Hematopoietic multipotent progenitor cell (in vitro differentiated cells): ENCODE measurements at regions not wholly inside any gene's neighbourhood (a gene's known extent, or its start where the extent isn't known, plus 50 kb on each side); places are given as distances from the start of the nearest gene placed in this dataset.

ENCODE experiments used
- DNase-seq, 3 donors: peaks; one replicate each; pipeline ENCODE4 v3.0.0-alpha.2; 2011 to 2015; ENCODE audit warnings: low read depth in 2 of 3, low spot score in 2 of 3

DNA sequence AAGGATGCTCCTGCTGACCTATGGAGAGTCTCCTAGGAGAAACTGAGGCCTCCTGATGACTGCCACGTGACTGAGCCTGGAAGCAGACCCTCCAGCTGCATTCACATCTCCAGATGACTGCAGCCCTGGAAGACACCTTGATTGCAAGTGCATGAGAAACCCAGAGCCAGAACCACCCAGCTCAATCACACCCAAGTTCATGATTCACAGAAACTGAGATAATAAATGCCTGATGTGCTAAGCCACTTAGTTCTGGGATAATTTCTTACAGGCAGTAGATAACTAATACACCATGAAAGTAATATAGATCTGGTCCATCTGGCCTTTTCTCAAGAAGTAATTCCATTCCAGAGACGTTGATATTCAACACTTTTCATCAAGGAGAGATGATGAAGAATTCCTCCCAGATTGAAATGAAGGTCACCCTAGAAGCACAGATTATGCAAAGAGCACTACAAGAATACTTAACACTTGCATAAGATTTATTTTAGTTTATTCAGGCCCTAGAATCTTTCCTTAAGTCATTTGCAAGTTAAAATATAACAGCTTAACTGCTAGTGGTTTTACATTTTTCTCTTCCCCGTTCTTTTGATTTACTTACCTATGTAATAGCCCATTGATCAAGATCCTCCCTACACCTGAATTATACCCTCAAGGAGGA lies 208.2 kb upstream of the INHBA start:
- DNase-seq: no peak

DNA sequence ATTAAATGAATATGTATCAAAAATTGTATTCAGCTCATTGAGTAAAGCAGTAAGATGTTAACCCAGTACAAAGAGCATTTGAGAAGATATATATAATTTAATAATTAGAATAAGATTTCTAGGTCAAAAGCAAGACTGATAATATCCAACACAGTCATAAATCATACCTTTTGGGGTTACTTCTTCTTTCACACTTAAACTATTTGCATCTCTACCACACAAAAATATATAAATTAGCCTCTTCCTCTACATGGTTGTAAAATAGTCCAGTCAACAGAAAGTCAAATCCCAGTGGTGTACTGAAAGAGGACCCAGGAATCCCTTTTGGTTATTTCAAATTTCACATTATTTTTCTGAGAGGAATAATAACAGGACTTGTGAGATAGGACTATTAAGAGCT lies 204.6 kb upstream of the INHBA start:
- no peak for DNase-seq

DNA sequence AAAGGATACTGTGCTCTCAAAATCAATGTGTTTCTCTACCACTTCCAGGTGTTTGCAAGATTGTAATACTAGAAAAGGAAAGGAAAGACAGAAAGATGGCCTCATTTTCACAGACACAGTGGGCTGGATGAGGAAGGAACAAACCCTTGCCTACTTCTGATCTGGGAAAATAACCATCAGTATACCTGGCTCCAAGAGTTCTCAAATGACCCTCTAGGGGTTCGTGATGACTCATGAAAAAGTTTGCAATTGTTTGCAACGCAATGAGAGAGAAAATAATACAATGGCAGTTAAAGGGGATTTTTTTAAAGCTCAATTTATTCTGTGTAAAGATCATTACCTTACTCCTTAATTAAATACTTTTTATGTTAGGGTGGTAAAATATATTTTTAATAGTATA lies 197.6 kb upstream of the INHBA start:
- DNase-seq: no peak

DNA sequence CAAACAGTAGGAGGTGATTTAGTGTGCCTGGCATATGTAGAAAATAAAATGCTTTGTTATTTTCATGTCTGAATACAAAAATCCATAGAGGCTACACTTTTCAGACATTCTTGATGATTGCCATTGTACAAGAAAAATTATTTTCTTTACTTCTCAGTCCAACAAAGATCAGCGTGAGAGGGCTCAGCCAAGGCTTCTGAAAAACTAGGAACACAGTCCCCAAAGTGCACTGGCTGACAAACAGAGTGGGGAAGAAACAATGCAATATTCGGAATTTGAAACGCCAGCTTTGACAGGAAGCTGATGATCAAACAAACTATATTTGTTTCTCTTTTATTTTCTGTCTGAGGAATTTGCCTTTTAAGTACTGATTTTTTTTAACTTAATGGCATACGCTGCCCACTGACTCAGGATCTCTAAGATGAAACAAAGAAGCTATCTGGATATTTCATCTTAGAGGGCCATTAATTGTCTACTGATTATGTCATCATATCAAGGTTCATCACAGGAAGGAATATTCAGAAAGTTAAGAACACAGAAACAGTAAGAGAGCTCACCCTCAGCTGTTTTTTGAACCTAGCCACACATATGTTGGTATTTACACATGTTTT lies 197.0 kb upstream of the INHBA start:
- DNase-seq: no peak

DNA sequence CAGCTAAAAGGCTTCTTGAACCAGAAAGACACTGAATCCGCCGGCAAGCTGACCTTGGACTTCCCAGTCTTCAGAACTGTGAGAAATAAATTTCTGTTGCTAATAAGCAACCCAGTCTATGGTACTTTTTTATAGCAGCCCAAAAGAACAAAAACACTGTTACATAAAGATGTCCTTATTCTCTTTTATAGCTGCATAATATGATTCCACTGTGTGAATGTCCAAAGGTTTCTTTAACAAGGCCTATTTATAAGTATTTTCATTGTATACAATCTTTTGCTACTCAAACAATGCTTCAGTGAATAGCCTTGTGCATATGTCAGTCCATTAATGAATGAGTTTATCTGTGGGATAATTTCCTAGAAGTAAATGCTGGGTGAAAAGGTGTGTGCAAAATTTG lies 190.8 kb upstream of the INHBA start:
- DNase-seq: no peak

DNA sequence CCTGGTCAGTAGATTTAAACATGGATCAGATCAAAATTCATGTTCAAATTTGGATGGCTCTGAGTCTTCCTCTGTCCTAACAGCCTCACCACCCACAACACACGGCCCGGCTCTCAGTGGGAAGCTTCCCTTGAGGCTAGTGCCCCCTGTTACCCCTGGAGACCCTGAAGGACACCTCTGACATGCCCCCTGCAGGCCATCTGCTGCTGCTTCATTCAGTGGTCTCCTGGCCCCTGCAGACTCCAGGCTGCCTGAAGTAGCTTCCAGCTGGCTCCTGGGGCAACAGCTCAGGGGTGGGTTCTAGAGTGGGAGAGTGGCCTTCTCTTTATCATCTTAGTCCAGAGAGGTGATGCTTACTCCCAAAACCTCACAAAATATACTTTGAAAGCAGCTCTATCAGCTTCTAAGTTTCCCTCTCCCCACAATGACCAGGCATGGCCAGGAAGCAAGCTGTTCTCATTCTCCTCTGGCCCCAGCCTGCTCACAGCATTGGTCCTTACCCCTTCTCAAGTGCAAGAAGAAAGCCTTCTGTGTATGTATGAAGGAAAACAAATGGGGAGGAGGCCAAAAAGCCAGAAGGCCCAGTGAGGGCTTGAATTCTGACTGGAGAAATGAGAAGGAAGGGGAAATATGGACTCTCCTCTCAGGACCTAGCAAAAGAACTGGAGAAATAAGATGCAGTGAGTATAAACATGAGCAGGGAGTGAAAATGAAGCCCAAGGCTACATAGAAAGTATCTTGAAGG lies 189.6 kb upstream of the INHBA start:
- peak in 1 of 3 donors; percentile 44 for DNase-seq

DNA sequence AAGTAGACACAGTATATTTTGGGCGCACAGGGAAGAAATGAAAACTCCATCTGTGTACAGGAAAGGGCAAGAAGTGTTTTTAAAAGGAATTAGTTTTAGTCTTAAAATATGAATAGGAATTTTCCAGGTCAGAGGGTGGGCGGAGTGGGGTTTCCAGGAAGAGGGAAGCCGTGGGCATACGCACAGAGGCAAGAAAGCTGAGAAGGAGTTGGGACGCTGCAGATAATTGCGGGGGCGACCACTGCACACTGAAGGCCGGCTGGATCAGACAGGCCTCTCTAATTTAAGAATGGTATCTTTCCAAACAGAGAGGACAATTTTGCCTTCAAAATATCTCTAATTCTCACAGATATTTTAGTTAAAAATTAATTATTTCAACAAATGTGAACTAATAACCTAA lies 189.1 kb upstream of the INHBA start:
- no peak for DNase-seq

DNA sequence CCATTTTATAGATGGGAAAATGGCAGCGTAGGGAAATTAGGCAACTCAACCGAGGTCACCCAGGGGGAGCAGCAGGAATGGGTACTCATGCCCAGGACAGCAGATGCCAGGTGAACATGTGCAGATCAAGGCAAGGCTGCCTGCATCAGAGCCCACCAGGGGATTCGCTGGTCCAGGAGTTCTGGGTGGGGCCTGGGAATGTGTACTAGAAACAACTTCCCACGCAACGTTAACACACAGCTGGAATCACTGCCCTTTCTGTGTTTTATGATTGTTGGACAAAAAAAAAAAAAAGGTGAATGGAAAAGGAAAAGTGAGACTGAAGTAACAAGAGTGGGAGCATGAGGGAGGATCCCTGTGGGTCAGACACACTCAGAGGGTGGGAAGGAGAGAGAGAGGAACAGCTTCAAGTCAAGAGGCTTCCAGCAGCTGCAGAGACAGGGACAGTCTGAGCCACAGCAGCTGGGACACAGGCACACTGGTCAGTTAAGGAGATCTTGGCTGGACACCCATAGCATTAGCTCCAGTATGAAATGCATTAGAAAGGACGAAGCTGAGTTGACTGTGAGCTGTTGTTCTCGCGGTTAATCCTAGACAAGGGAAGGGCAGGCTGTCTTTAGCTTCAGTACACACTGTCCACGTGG lies 187.9 kb upstream of the INHBA start:
- DNase-seq: no peak

DNA sequence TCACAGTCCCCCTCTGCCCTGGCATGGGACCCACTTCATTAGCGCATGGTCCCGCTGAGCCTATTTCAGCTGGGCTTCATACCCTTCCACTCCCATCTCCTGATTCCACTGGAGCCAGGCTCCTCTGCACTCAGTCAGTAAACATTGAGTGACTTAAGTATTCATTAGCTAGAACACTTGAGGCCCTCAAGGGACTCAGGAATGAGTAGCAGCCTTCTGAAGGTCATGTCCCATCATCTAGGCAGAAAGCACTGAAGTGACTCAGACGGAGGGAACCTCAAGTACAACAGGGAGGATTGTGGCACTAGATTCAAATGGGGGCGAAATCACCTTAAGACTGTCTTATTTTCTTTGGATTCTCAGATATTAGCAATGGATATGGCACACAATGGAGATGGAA lies 186.6 kb upstream of the INHBA start:
- no peak for DNase-seq

DNA sequence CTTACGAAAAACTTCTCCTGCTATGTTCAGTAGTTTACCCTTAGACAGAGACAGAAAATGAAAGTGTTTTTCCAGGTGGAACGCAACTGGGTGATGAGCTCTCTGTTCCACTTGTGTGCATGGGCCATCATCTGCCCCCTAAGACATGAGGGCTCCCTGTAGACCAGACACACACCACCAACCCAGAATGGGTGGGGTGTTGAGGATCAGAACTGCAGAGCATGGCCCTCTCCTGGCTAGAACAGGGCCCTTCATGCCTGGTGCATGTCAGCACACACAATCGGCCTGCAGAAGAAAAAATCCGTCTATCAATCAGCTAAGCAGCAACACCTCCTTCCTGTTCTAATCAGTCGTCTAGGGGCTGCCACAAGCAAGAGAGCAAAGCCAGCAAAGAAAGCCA lies 186.2 kb upstream of the INHBA start:
- no peak for DNase-seq

DNA sequence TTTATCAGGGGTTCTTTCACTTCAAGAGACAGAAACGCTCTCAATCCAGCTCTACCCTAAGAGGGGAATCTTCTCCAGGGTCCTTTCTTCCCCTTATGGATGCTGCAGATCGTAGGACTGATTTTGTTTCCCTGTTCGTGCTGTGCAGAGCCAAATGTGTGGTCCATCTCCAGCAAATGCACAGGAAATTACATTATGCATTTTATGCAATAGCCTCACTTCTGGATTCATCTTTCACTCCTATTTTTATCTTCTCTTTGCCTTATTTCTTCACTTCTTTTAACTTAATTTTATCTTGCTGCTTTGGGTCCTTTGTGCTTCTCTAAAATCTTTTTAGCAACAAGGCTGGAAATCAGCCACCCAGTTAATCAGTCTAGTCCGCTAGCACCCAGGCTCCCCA lies 184.5 kb upstream of the INHBA start:
- no peak for DNase-seq

DNA sequence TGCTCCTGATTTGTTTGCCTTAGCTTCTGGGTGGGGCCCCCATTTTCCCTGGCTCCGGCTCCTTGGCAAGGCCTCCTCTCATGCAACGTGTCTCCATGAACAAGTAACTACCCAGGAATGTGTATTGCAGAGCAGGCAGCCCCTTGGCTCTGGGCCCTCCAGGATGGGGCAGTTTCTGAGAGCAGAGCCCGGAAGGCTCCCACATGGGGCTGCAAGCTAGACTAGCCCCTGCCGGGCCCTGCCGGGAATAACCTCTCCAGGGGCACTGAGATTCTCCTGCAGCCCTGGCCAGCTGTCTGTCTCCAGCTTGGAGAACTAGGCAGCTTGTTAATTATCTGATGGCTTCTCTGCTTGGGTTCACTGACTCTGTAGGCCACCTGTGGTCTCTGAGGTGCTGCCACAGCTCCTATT lies 184.0 kb upstream of the INHBA start:
- DNase-seq: no peak

DNA sequence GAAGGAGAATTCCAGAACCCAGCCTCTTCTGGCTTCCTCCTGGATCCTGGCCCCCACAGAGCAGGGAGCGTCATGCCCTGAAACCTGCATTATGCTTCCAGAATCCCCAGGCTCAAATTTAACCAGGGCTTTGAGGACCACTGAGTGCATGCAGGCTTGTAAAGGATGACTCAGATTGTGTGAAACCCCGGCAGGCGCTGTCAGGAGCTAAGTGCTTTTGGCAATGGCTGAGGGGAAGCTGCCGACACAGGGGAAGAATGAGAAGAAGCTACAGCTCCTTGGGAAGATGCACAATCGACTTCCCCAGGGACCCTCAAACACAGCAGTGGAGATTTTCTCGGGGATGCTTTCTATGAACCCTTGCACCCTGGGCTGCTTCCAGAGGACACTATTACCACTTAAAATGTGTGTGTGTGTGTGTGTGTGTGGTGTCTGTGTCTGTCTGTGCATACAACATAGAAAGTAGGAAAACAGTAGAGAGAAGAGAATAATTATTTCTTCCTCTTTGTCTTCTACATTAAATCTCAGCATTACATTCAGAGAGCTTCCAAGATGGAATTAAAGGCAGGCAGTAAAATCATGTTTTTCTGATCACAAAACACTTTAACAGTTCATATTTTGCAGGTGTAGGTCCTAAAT lies 183.5 kb upstream of the INHBA start:
- DNase-seq: peak in 1 of 3 donors; percentile 54

DNA sequence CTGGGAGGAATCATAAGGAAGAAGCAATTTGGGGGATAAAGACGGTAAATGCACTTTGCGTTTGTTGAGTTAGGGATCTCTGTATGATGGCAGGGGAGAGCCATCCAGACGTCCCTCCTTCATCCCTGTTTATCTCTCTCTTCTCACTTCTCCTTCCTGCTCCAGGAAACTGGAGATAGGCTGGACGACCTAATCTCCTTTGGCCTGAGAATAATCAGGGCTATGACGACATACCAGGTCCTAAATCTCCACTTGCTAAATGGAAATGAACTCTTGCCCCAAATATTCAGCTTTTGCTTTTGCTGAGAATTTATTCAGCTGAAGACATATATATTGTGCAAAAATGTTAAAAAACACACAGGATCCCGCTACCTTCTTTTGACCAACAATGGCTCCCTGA lies 182.9 kb upstream of the INHBA start:
- DNase-seq: no peak

DNA sequence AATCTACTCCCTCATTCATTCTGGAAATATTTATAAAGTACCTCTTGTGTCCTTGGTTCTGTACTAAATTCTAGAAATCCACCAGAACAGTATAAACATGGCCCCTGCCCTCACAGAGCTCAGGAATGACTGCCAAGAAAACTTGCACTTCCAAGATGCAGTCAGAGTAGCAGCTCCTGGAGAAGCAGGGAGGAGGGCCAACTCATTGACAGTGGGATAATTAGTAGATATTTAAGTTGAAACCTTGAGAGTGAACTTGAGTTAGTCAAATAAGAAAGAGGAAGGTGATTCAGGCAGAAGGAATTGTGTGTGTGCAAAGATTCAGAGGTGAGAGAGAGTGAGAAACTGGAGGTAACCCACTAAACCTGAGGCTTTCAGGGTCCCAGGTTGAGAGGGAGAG lies 182.2 kb upstream of the INHBA start:
- DNase-seq: no peak

DNA sequence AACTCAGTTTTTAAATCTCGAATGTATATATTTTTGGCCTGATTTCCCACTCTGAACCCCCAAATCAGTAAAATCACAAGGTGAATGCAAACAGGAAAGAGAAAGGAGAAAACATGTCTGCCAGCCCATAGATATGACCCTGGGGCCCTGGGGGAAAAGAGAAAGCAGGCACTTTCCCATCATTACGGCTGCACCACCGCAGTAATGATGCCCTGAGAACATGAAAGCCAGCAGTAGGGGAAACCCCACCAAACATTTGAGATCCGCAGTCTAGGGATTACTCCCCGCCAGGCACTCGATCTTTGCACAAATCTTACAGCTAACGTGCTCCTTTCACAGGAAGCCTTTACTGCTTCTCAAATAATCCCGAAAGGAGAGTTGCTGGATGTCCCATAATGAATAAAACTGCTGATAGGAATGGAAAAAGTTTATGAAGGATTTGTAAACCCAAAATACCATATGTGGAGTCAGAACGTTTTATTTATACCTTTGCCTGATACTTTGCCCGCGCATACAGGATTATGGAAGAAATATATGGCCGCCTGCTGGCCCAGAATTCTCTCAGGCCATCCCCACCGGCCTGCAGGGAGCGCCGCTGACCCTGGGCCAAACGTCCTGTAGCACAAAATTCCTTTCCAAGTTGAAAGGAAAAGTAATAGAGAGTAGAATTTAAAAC lies 180.0 kb upstream of the INHBA start:
- no peak for DNase-seq

DNA sequence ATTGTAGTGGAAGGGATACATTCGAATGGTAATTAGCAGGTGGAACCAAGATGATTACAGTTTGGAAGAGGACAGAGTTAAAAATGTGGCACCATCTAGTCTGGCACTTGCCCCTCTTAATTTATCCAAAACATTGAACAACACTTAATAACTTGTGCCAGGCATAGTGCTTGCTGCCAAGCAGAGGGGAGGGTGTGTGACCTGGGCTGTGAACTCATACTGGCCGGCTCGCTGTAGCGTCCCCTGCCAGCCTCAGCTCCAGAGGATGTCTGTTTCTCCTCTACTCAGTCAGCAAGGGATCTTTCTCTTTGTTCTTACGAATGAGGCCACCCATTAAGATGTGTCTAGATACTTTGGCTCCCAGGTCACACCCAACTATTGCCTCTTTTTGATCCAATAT lies 179.4 kb upstream of the INHBA start:
- DNase-seq: no peak

DNA sequence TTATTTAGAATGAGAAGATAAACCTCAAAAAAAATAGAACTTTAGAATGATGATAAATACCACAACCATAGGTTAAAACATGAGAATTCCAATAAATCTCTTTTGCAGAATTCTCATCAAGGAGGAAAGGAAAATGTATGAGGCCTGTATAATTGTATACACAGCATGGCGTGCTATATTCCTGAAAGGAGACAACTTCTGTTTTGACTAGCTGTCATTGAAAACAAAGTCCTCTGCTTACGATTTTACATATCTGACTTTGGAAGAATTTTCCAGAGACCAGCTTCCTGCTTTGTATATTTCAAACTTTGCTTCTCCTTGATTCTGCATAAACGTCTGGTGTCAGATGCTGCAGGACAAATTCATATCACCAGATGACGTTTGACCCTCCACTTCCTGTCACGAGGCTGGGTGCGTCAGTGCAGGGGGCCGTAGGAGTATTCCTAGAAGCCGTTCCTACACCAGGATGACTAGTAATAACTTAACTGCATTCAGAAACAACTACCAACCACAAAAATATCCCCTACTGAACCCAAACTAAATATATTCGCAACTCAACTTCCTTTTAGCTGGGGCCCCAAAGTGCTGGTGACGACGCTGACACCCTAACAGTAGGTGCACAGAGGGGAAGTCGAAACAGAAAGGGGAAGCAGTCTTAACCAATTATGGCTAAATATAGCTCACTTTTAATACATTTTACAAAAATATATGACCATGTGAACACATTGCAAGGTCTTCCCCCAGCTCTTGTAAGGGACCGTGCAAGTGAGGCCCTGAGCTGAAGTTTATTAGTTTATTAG lies 178.6 kb upstream of the INHBA start:
- peak; percentile 16 to 97 (median 93) for DNase-seq

DNA sequence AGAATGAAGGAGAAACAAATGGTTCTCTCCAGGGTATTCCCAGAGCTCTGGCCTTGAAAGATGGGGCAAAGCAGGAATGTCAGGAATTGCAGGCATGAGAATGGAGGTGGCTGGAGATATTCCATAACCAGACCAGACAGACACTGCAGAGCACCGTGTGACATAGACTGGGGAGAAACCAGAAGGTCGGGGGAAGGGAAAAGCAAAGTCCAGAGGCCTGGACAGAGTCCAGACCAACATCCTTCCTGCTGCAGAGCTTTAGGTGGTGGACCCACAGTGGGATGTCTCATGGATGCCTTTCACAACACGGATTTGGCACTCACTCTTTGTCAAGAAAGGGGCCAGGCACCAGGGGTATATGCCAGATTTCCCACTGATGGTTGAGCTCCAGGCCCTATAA lies 177.2 kb upstream of the INHBA start:
- DNase-seq: no peak

DNA sequence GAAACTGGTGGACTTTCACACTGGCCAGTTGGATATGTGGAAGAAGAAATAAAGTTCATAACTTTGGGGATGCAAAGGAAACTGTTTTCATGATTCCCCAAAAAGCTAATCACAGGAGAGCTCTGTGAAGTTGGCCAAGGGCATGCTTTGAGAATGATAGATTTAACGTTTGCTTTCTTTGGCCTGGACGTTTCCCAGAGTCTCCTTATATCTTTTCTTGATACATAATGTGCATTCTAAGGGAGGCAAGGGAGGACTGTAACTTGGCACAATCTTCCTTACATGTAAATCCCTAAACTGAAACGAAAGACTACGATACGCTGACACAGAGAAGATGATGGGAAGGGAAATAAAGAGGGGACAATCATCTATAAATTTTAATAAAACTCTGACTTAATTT lies 176.5 kb upstream of the INHBA start:
- DNase-seq: no peak
